ENCODE measurements at regions not wholly inside any gene's neighbourhood (a gene's known extent, or its start where the extent isn't known, plus 50 kb on each side); places are given as distances from the start of the nearest gene placed in this dataset.

DNA sequence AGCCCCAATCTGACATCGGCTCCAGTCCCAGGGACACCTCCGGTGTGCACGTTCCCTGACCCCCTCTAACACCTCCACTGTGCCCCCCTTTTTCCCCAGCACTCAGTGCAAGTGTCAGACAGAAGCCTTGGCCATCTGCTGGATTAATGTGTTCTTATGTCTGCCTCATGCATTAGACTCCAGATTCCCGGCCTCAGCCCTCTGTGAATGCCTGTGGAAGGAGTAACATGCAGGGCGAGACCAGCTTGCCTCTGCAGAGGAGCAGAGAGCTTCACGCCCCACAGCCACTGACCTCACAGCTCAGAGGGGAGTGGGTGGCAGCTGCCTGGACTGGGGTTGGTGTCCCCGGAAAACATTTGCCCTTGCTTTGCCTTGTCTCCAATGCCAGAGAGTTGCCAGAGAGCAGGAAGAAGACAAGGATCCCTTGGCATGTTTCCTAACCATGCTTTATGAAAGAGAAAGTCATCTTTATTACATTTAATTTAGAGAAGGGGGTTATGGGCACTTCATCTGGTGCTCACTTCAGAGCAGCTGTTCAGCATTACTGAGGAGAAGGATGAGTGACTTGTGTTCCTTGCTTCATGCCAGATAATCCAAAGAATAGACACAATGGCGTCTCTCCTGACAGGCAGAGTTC is 91.6 kb upstream of the CXCL12 start:
- no peaks in the 10 kb centered on the region for H3K36me3 ChIP-seq (ENCODE audit: control insufficient read depth in 2 of 2, insufficient read depth in 2 of 2, low read length in 2 of 2)
- H3K9me3 ChIP-seq (ENCODE audit: control insufficient read depth in 2 of 2, low read length in 2 of 2), result no peaks in the 10 kb centered on the region
- no peak overlapping the region for H3K9ac ChIP-seq (ENCODE audit: low read length in 2 of 2)
- peaks cover 0 to 2% of the 10 kb centered on the region in 2 donors for H3K27me3 ChIP-seq (ENCODE audit: control insufficient read depth in 1 of 2, insufficient read depth in 2 of 2, low read length in 2 of 2)
- peaks cover 12% of the 10 kb centered on the region for H3K4me1 ChIP-seq (ENCODE audit: control insufficient read depth, insufficient read depth, low read length)
- no peak overlapping the region for H3K27ac ChIP-seq (ENCODE audit: low read length)
- no peak overlapping the region for H3K4me3 ChIP-seq (ENCODE audit: low read length in 2 of 2)

DNA sequence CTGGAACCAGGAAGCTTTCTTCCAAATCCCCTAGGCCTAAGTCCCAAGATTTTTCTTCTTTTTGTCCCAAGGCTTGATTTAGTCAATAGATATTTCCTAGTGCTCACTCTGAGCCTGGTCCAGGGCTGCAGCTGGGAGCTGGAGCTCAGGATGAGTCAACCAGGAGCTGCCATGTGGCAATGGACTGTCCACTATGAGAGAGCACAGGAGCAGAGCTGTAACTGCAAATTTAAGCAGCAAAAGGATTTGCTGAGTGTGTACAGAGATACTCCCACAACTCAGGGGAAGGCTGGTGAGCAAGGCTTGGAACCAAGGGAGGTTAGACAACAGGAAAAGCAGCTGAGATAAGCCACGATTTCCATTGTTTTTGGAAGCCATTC is 92.1 kb upstream of the CXCL12 start:
- Histone ChIP-seq H3K4me1 (ENCODE audit: control insufficient read depth, insufficient read depth, low read length) (peaks cover 12% of the 10 kb centered on the region), H3K9ac (ENCODE audit: low read length in 2 of 2) (no peak overlapping the region), H3K9me3 (ENCODE audit: control insufficient read depth in 2 of 2, low read length in 2 of 2) (no peaks in the 10 kb centered on the region), H3K27me3 (ENCODE audit: control insufficient read depth in 1 of 2, insufficient read depth in 2 of 2, low read length in 2 of 2) (peaks cover 0 to 2% of the 10 kb centered on the region in 2 donors), H3K4me3 (ENCODE audit: low read length in 2 of 2) (no peak overlapping the region), H3K36me3 (ENCODE audit: control insufficient read depth in 2 of 2, insufficient read depth in 2 of 2, low read length in 2 of 2) (no peaks in the 10 kb centered on the region), H3K27ac (ENCODE audit: low read length) (no peak overlapping the region)

DNA sequence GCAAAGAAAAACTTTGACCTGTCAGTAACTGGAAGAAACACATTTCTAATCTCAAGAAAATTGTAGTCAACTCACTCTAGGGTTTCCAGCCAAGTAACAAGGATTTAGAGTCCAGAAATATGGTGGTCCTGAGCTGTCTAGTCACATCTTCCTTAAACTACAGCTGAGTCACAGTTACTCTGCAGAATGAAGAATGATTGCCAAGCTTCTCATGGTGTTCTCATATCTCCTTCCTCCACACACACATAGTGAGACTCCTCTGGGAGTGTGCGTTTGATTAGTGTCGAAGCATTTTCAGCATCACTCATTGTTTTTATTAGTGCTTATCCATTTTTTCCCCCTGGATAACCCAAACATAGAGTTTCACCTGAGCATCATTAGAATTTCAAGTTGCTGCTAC is 93.1 kb upstream of the CXCL12 start:
- H3K9ac ChIP-seq (ENCODE audit: low read length in 2 of 2), result no peak overlapping the region
- peaks cover 0 to 1% of the 10 kb centered on the region in 2 donors for H3K27me3 ChIP-seq (ENCODE audit: control insufficient read depth in 1 of 2, insufficient read depth in 2 of 2, low read length in 2 of 2)
- H3K4me1 ChIP-seq (ENCODE audit: control insufficient read depth, insufficient read depth, low read length), result peaks cover 12% of the 10 kb centered on the region
- H3K9me3 ChIP-seq (ENCODE audit: control insufficient read depth in 2 of 2, low read length in 2 of 2), result no peaks in the 10 kb centered on the region
- H3K36me3 ChIP-seq (ENCODE audit: control insufficient read depth in 2 of 2, insufficient read depth in 2 of 2, low read length in 2 of 2), result no peaks in the 10 kb centered on the region
- no peak overlapping the region for H3K27ac ChIP-seq (ENCODE audit: low read length)
- no peak overlapping the region for H3K4me3 ChIP-seq (ENCODE audit: low read length in 2 of 2)

DNA sequence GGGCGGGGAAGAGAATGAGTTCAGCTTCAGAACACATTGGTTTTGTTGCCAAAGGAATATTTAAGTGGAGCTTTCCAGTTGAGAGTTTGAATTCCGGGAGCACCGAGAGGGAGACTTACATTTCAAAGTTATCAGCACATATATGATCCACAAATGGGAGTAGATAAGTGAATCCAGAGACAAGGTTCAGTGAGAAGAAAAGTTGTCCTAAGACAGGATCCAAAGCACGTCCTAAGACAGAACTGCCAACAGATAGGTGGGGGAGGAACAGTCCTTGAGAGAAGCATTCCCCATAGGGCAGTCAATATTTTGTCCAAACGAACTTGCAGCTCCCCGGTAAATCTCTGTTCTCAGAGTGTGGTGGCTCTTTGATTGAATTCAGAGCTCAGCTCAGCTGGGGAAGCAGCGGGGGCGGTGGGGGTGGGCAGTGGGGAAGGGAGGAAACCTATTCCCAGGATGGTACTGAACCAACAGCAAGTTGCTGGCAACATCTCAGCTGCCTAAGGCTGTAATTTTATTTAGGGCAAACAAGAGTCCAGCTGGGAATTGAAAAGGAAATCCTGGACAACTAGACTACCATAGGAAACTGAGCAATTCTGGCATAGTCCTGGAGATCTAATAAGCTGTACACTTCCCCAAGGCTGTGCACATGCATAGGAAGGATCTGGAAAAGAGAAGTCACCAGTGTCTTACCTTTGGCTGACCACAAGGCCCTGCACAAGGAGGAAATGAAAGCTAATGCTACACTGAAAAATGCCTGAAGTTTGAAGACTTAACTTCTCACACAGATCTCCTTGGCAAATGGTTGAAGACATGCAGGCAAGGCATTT is 94.2 kb upstream of the CXCL12 start:
- H3K4me3 ChIP-seq (ENCODE audit: low read length in 2 of 2), result no peak overlapping the region
- no peaks in the 10 kb centered on the region for H3K27me3 ChIP-seq (ENCODE audit: control insufficient read depth in 1 of 2, insufficient read depth in 2 of 2, low read length in 2 of 2)
- H3K4me1 ChIP-seq (ENCODE audit: control insufficient read depth, insufficient read depth, low read length), result peaks cover 12% of the 10 kb centered on the region
- H3K9me3 ChIP-seq (ENCODE audit: control insufficient read depth in 2 of 2, low read length in 2 of 2), result no peaks in the 10 kb centered on the region
- no peaks in the 10 kb centered on the region for H3K36me3 ChIP-seq (ENCODE audit: control insufficient read depth in 2 of 2, insufficient read depth in 2 of 2, low read length in 2 of 2)
- H3K9ac ChIP-seq (ENCODE audit: low read length in 2 of 2), result no peak overlapping the region
- H3K27ac ChIP-seq (ENCODE audit: low read length), result no peak overlapping the region

DNA sequence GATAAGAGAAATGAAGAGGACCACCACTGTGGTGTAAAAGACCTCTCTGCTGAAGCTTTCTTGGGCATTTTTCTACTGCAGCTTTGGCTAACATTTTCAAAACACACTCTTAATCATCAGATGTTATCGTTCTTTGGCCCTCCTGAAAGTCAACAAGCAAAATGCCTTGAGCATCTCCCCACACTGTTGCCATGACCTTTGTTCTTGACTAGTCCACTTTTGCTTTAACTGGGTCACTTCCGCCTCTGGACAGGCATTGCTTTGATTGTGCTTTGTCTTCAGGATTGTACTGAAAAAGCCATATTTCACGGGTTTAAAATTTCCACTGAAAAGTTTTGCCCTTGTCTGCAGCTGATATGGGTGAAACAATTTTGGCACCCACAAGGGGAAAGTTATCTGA is 107.8 kb upstream of the CXCL12 start:
- Histone ChIP-seq H3K4me1 (ENCODE audit: control insufficient read depth, insufficient read depth, low read length) (no peaks in the 10 kb centered on the region), H3K9me3 (ENCODE audit: control insufficient read depth in 2 of 2, low read length in 2 of 2) (no peaks in the 10 kb centered on the region), H3K27ac (ENCODE audit: low read length) (no peak overlapping the region), H3K36me3 (ENCODE audit: control insufficient read depth in 2 of 2, insufficient read depth in 2 of 2, low read length in 2 of 2) (no peaks in the 10 kb centered on the region), H3K4me3 (ENCODE audit: low read length in 2 of 2) (no peak overlapping the region), H3K27me3 (ENCODE audit: control insufficient read depth in 1 of 2, insufficient read depth in 2 of 2, low read length in 2 of 2) (no peaks in the 10 kb centered on the region), H3K9ac (ENCODE audit: low read length in 2 of 2) (no peak overlapping the region)

DNA sequence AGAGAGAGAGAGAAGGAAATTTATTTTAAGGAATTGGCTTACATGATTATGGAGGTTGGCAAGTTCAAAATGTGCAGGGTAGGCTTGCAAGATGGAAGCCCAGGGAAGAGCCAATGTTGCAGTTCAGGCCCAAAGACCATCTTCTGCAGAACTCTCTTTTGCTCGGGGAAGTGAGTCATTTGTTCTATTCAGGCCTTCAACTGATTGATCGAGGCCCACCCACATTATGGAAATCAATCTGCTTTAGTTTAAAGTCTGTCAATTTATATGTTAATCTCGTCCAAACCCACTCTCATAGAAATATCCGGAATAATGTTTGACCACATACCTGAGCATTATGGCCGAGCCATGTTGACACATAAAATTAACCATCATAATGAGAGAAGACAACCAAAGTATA is 113.3 kb upstream of the CXCL12 start:
- H3K4me3 ChIP-seq (ENCODE audit: low read length in 2 of 2), result no peak overlapping the region
- no peaks in the 10 kb centered on the region for H3K27me3 ChIP-seq (ENCODE audit: control insufficient read depth in 1 of 2, insufficient read depth in 2 of 2, low read length in 2 of 2)
- no peak overlapping the region for H3K27ac ChIP-seq (ENCODE audit: low read length)
- no peak overlapping the region for H3K9ac ChIP-seq (ENCODE audit: low read length in 2 of 2)
- H3K36me3 ChIP-seq (ENCODE audit: control insufficient read depth in 2 of 2, insufficient read depth in 2 of 2, low read length in 2 of 2), result no peaks in the 10 kb centered on the region
- no peaks in the 10 kb centered on the region for H3K4me1 ChIP-seq (ENCODE audit: control insufficient read depth, insufficient read depth, low read length)
- H3K9me3 ChIP-seq (ENCODE audit: control insufficient read depth in 2 of 2, low read length in 2 of 2), result no peaks in the 10 kb centered on the region

DNA sequence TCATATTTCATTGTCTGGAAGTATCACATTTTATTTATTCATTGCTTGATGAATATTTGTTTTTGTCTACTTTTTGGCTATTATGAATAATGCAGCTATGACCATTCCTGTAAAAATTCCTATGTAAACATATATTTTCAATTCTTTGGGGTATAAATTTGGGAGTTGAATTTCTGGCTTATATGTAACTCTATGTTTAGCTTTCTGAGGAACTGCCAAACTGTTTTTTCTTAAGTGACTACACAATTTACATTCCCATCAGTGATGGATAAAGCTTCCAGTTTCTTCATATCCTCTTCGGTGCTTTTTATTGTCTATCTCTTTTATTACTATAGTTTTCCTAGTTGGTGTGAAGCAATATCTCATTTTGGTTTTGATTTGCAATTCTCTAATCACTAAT is 115.6 kb upstream of the CXCL12 start:
- H3K4me3 ChIP-seq (ENCODE audit: low read length in 2 of 2), result no peak overlapping the region
- no peak overlapping the region for H3K9ac ChIP-seq (ENCODE audit: low read length in 2 of 2)
- no peaks in the 10 kb centered on the region for H3K9me3 ChIP-seq (ENCODE audit: control insufficient read depth in 2 of 2, low read length in 2 of 2)
- H3K36me3 ChIP-seq (ENCODE audit: control insufficient read depth in 2 of 2, insufficient read depth in 2 of 2, low read length in 2 of 2), result no peaks in the 10 kb centered on the region
- no peak overlapping the region for H3K27ac ChIP-seq (ENCODE audit: low read length)
- no peaks in the 10 kb centered on the region for H3K27me3 ChIP-seq (ENCODE audit: control insufficient read depth in 1 of 2, insufficient read depth in 2 of 2, low read length in 2 of 2)
- H3K4me1 ChIP-seq (ENCODE audit: control insufficient read depth, insufficient read depth, low read length), result no peaks in the 10 kb centered on the region

DNA sequence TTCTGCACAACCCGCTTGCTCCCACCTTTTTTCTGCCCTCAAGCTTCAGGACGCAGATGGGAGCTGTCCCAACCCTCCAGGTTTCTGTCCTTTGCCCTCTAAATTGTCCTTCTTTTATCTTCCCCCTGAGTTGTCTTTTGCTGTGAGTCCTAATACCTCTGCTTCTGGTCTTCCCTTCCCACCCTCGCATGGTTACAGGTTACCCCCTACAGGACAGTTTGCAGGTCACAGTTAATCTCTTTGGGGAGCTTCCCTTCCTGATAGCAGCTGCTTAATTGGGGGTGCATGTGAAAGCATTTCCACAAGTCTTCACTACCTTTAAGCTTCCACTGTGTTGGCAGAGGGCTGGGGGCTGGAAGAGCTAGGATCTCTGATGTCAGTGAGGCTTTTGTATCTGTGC is 121.5 kb upstream of the CXCL12 start:
- Histone ChIP-seq H3K9me3 (ENCODE audit: control insufficient read depth in 2 of 2, low read length in 2 of 2) (no peaks in the 10 kb centered on the region), H3K4me3 (ENCODE audit: low read length in 2 of 2) (no peak overlapping the region), H3K36me3 (ENCODE audit: control insufficient read depth in 2 of 2, insufficient read depth in 2 of 2, low read length in 2 of 2) (no peaks in the 10 kb centered on the region), H3K9ac (ENCODE audit: low read length in 2 of 2) (no peak overlapping the region), H3K4me1 (ENCODE audit: control insufficient read depth, insufficient read depth, low read length) (no peaks in the 10 kb centered on the region), H3K27me3 (ENCODE audit: control insufficient read depth in 1 of 2, insufficient read depth in 2 of 2, low read length in 2 of 2) (no peaks in the 10 kb centered on the region), H3K27ac (ENCODE audit: low read length) (no peak overlapping the region)

DNA sequence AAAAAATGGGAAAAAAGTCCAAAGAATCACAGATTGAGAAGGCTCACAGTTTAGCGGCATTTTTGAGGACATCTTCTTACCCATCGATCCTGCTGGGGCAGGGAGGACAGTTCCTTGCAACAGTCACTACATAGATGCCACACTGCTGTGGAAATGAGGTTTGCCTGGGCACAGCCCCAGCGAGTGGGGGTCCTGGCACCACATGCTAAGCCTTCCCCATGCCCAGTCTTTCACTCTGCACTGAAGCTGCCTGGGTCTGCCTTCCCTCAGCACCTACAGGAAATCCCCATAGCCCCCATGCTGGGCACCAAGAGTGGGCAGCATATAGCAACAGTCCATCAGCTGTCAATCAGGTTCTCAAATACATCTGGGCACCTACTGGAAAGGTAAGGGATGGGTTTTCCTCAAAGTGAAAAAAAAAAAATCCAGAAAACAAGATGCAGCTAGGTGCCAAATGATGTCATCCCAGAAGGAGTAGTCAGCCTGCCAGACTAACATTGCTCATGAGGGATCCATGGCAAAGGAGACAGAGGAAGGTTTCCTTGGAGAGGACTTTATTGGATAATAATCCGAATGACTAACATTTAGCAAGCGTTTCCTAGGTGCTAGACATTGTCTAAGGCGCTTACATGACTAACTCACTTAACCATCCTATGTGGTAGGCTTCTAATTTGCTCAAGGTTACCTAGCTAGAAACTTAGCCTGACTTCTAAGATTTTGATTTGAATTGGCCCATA is 125.7 kb upstream of the CXCL12 start:
- Histone ChIP-seq H3K9me3 (ENCODE audit: control insufficient read depth in 2 of 2, low read length in 2 of 2) (no peaks in the 10 kb centered on the region), H3K27ac (ENCODE audit: low read length) (no peak overlapping the region), H3K4me3 (ENCODE audit: low read length in 2 of 2) (no peak overlapping the region), H3K4me1 (ENCODE audit: control insufficient read depth, insufficient read depth, low read length) (peaks cover 7% of the 10 kb centered on the region), H3K9ac (ENCODE audit: low read length in 2 of 2) (no peak overlapping the region), H3K36me3 (ENCODE audit: control insufficient read depth in 2 of 2, insufficient read depth in 2 of 2, low read length in 2 of 2) (no peaks in the 10 kb centered on the region), H3K27me3 (ENCODE audit: control insufficient read depth in 1 of 2, insufficient read depth in 2 of 2, low read length in 2 of 2) (no peaks in the 10 kb centered on the region)

DNA sequence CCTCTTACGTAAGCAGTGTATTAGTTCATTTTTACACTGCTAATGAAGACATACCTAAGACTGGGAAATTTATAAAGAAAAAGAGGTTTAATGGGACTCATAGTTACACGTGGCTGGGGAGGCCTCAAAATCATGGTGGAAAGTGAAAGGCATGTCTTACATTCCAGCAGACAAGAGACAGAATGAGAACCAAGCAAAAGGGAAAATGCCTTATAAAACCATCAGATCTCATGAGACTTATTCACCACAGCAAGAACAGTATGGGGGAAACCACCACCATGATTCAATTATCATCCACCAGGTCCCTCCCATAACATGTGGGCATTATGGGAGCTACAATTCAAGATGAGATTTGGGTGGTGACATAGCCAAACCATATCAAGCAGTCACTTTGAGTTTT is 126.3 kb upstream of the CXCL12 start:
- no peaks in the 10 kb centered on the region for H3K27me3 ChIP-seq (ENCODE audit: control insufficient read depth in 1 of 2, insufficient read depth in 2 of 2, low read length in 2 of 2)
- peaks cover 7% of the 10 kb centered on the region for H3K4me1 ChIP-seq (ENCODE audit: control insufficient read depth, insufficient read depth, low read length)
- no peak overlapping the region for H3K4me3 ChIP-seq (ENCODE audit: low read length in 2 of 2)
- H3K27ac ChIP-seq (ENCODE audit: low read length), result no peak overlapping the region
- H3K36me3 ChIP-seq (ENCODE audit: control insufficient read depth in 2 of 2, insufficient read depth in 2 of 2, low read length in 2 of 2), result no peaks in the 10 kb centered on the region
- H3K9ac ChIP-seq (ENCODE audit: low read length in 2 of 2), result no peak overlapping the region
- no peaks in the 10 kb centered on the region for H3K9me3 ChIP-seq (ENCODE audit: control insufficient read depth in 2 of 2, low read length in 2 of 2)

DNA sequence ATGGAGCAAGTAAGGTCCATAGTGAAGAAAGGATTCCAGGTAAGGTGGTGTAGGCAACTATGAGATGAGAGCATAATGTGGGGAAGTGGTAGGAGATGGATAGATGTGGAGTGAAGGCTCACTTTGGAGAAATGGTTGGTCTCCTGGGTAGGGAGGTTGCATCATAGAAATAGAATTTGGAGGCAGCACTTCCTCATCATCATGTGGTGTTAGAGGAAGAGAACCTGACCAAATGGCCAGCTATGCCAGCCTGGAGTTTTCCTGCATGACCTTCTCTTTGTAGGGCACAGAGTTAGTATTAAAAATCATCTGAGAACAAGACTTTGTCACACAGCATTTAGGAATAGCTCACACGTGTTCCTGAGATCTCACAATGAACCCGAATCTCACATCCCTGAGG is 126.7 kb upstream of the CXCL12 start:
- H3K36me3 ChIP-seq (ENCODE audit: control insufficient read depth in 2 of 2, insufficient read depth in 2 of 2, low read length in 2 of 2), result no peaks in the 10 kb centered on the region
- H3K4me1 ChIP-seq (ENCODE audit: control insufficient read depth, insufficient read depth, low read length), result peaks cover 7% of the 10 kb centered on the region
- no peak overlapping the region for H3K27ac ChIP-seq (ENCODE audit: low read length)
- H3K4me3 ChIP-seq (ENCODE audit: low read length in 2 of 2), result no peak overlapping the region
- H3K9ac ChIP-seq (ENCODE audit: low read length in 2 of 2), result no peak overlapping the region
- H3K9me3 ChIP-seq (ENCODE audit: control insufficient read depth in 2 of 2, low read length in 2 of 2), result no peaks in the 10 kb centered on the region
- H3K27me3 ChIP-seq (ENCODE audit: control insufficient read depth in 1 of 2, insufficient read depth in 2 of 2, low read length in 2 of 2), result no peaks in the 10 kb centered on the region
